SK-N-SH (cell line): ENCODE measurements at regions not wholly inside any gene's neighbourhood (a gene's known extent, or its start where the extent isn't known, plus 50 kb on each side); places are given as distances from the start of the nearest gene placed in this dataset.

Source experiments
- CTCF ChIA-PET: fragments of 300-600, 350-600 bp; formaldehyde crosslinking; extraction: SDS; loops from one replicate; lab custom pipeline; 2021; lab: Yijun Ruan, JAX
- POLR2A ChIA-PET: fragments of 350-600 bp; sonication (Branson Sonifier 250); formaldehyde crosslinking; extraction: SDS; loops from one replicate; lab custom pipeline; 2020; ENCODE audit warnings: antibody characterized with exemption, inconsistent platforms; lab: Yijun Ruan, JAX
- DNase-seq: peaks from one replicate; pipeline ENCODE4 v3.0.0; 2012
- H2AFZ ChIP-seq: fragments of 200-600 bp; sonication (generic); 2 replicates; pipeline ENCODE4 v1.8.1; 2016; ENCODE audit warnings: antibody characterized with exemption, mild to moderate bottlenecking, low read depth
- H3F3A ChIP-seq: fragments of 200-600 bp; sonication (generic); replicated peaks from 2 replicates; pipeline ENCODE3; 2016; ENCODE audit warnings: antibody characterized with exemption, mild to moderate bottlenecking; ENCODE audit not compliant: insufficient read depth
- H3K27ac ChIP-seq, 2 experiments: fragments of 200-500 bp in 1 of 2; fragments of 200-600 bp in 1 of 2; sonication (Bioruptor generic) in 1 of 2; sonication (generic), shearing (Covaris generic) in 1 of 2; 2 replicates each; pipeline versions ENCODE4 v1.5.1 to v1.6.1; 2014 to 2016; ENCODE audit warnings: low read depth in 2 of 2, inconsistent platforms in 1 of 2, low read length in 1 of 2, mild to moderate bottlenecking in 1 of 2, mixed read lengths in 1 of 2
- H3K27me3 ChIP-seq: fragments of 200-600 bp; sonication (generic), shearing (Covaris generic); 2 replicates; pipeline ENCODE4 v1.6.1; 2016; ENCODE audit warnings: mixed run types; ENCODE audit not compliant: insufficient read depth
- H3K36me3 ChIP-seq, 2 experiments: fragments of 200-500 bp in 1 of 2; fragments of 200-600 bp in 1 of 2; sonication (Bioruptor generic) in 1 of 2; sonication (generic) in 1 of 2; replicated peaks in 1 of 2; 2 replicates each; pipeline versions ENCODE3 to v1.5.1; 2014 to 2016; ENCODE audit warnings: low read length in 1 of 2, mild to moderate bottlenecking in 1 of 2; ENCODE audit not compliant: insufficient read depth in 2 of 2, control insufficient read depth in 1 of 2
- H3K4me1 ChIP-seq, 2 experiments: fragments of 200-500 bp in 1 of 2; fragments of 200-600 bp in 1 of 2; sonication (Bioruptor generic) in 1 of 2; sonication (generic), shearing (Covaris generic) in 1 of 2; 2 replicates each; pipeline versions ENCODE4 v1.5.1 to v1.6.1; 2014 to 2016; ENCODE audit warnings: low read depth in 1 of 2, low read length in 1 of 2, mixed run types in 1 of 2; ENCODE audit not compliant: insufficient read depth in 2 of 2, control insufficient read depth in 1 of 2
- H3K4me2 ChIP-seq: fragments of 200-600 bp; sonication (generic), shearing (Covaris generic); 2 replicates; pipeline ENCODE4 v1.6.1; 2017; ENCODE audit warnings: mixed run types
- H3K4me3 ChIP-seq, 2 experiments: fragments of 200-500 bp in 1 of 2; fragments of 200-600 bp in 1 of 2; sonication (Bioruptor generic) in 1 of 2; sonication (generic), shearing (Covaris generic) in 1 of 2; 2 replicates each; pipeline versions ENCODE4 v1.5.1 to v1.8.1; 2014 to 2016; ENCODE audit warnings: low read depth in 2 of 2, inconsistent platforms in 1 of 2, low read length in 1 of 2, mild to moderate bottlenecking in 1 of 2, mixed read lengths in 1 of 2, moderate library complexity in 1 of 2
- H3K79me2 ChIP-seq: fragments of 200-600 bp; sonication (generic); 2 replicates; pipeline ENCODE4 v1.8.1; 2017; ENCODE audit warnings: mild to moderate bottlenecking; ENCODE audit not compliant: insufficient read depth
- H3K9ac ChIP-seq: fragments of 200-600 bp; sonication (generic); 2 replicates; pipeline ENCODE4 v1.6.1; 2017; ENCODE audit warnings: mixed run types
- H3K9me2 ChIP-seq: fragments of 200-600 bp; sonication (generic); 2 replicates; pipeline ENCODE4 v1.6.1; 2017; ENCODE audit warnings: mixed run types
- H3K9me3 ChIP-seq: fragments of 200-600 bp; sonication (generic); 2 replicates; pipeline ENCODE4 v1.6.1; 2017; ENCODE audit warnings: mixed run types, mild to moderate bottlenecking, moderate library complexity
- H4K20me1 ChIP-seq: fragments of 200-600 bp; sonication (generic); 2 replicates; pipeline ENCODE4 v1.6.1; 2017; ENCODE audit warnings: mild to moderate bottlenecking, mixed run types; ENCODE audit not compliant: insufficient read depth
- CHD2 ChIP-seq: fragments of 150-350 bp; IDR thresholded peaks from 2 replicates; pipeline ENCODE4 v1.6.1; 2018; ENCODE audit warnings: low read length; ENCODE audit not compliant: partially characterized antibody
- CTCF ChIP-seq: fragments of 200-600 bp; sonication (generic); IDR thresholded peaks from 2 replicates; pipeline ENCODE4 v1.6.1; 2017; ENCODE audit warnings: antibody characterized with exemption, mild to moderate bottlenecking, moderate library complexity
- ELF1 ChIP-seq: IDR thresholded peaks from 2 replicates; pipeline ENCODE4 v1.4.0; 2012
- EZH2phosphoT487 ChIP-seq: fragments of 200-600 bp; sonication (generic); IDR thresholded peaks from 2 replicates; pipeline ENCODE4 v1.6.1; 2017; ENCODE audit warnings: low read depth, mixed run types, mild to moderate bottlenecking, antibody characterized with exemption, moderate library complexity, borderline replicate concordance
- FOSL2 ChIP-seq: IDR thresholded peaks from 2 replicates; pipeline ENCODE4 v1.4.0; 2012; ENCODE audit warnings: low read depth, mild to moderate bottlenecking, moderate library complexity, borderline replicate concordance
- FOXJ3 ChIP-seq: sonication (generic); formaldehyde crosslinking; IDR thresholded peaks from 2 replicates; pipeline ENCODE4 v1.5.1; 2020; ENCODE audit warnings: mild to moderate bottlenecking, missing genetic modification reagents
- FOXM1 ChIP-seq: IDR thresholded peaks from 2 replicates; pipeline ENCODE4 v1.4.0; 2012; ENCODE audit warnings: low read depth, mild to moderate bottlenecking
- GABPA ChIP-seq: IDR thresholded peaks from 2 replicates; pipeline ENCODE4 v1.4.0; 2012; ENCODE audit warnings: low read depth, mild to moderate bottlenecking
- GATA2 ChIP-seq: sonication (generic); formaldehyde crosslinking; IDR thresholded peaks from 2 replicates; pipeline ENCODE4 v1.5.0; 2020; ENCODE audit warnings: mild to moderate bottlenecking, missing genetic modification reagents
- JUND ChIP-seq: IDR thresholded peaks from 2 replicates; pipeline ENCODE4 v1.4.0; 2012
- MAX ChIP-seq: IDR thresholded peaks from 2 replicates; pipeline ENCODE4 v1.4.0; 2012; ENCODE audit warnings: low read depth
- NRF1 ChIP-seq: IDR thresholded peaks from 2 replicates; pipeline ENCODE4 v1.6.1; 2012; ENCODE audit warnings: low read depth, mild to moderate bottlenecking, low read length
- PBX3 ChIP-seq: IDR thresholded peaks from 2 replicates; pipeline ENCODE4; 2012
- POLR2AphosphoS5 ChIP-seq: IDR thresholded peaks from 2 replicates; pipeline ENCODE4 v1.6.1; 2012; ENCODE audit warnings: low read depth, low read length
- RXRA ChIP-seq: IDR thresholded peaks from 2 replicates; pipeline ENCODE4 v1.4.0; 2012; ENCODE audit warnings: low read depth, mild to moderate bottlenecking, borderline replicate concordance
- SIN3A ChIP-seq: IDR thresholded peaks from 2 replicates; pipeline ENCODE4 v1.6.1; 2012; ENCODE audit warnings: low read depth, mild to moderate bottlenecking, low read length, moderate library complexity, borderline replicate concordance
- SMC3 ChIP-seq: IDR thresholded peaks from 2 replicates; pipeline ENCODE4 v1.6.1; 2012; ENCODE audit warnings: low read depth, low read length, improper control_type of control experiment
- TAF1 ChIP-seq: IDR thresholded peaks from 2 replicates; pipeline ENCODE4 v1.6.1; 2012; ENCODE audit warnings: low read depth, mild to moderate bottlenecking, low read length, moderate library complexity, borderline replicate concordance
- TEAD4 ChIP-seq: IDR thresholded peaks from 2 replicates; pipeline ENCODE4 v1.4.0; 2012; ENCODE audit warnings: mild to moderate bottlenecking, borderline replicate concordance; ENCODE audit not compliant: insufficient read depth
- USF2 ChIP-seq: fragments of 150-350 bp; IDR thresholded peaks from 2 replicates; pipeline ENCODE4 v1.6.1; 2017; ENCODE audit warnings: antibody characterized with exemption, low read length, low read depth, borderline replicate concordance
- YY1 ChIP-seq: IDR thresholded peaks from 2 replicates; pipeline ENCODE4 v1.4.0; 2012; ENCODE audit warnings: low read depth, mild to moderate bottlenecking
- ZBTB33 ChIP-seq: IDR thresholded peaks from 2 replicates; pipeline ENCODE4 v1.4.0; 2012; ENCODE audit warnings: low read depth, borderline replicate concordance
- WGBS: methylation state at CpG from one replicate; pipeline ENCODE4 v1.1.6; 2017; ENCODE audit warnings: low lambda C conversion rate; 5-methylcytosine and 5-hydroxymethylcytosine counted together

GRCh38 chr9:95649801-95650213 is 133.0 kb upstream of the PTCH1 start (continued):
- TF ChIP-seq RXRA (no peak), SMC3 (no peak), FOXJ3 (no peak), FOSL2 (no peak), TAF1 (no peak), PBX3 (no peak), YY1 (no peak), ZBTB33 (no peak)
- TF ChIP-seq, all 33 proteins: peak for 0

GRCh38 chr9:95648225-95648624 is 131.5 kb upstream of the PTCH1 start:
- Histone ChIP-seq H2AFZ (no peak overlapping the region), H3K27me3 (no peaks in the 10 kb centered on the region), H4K20me1 (no peaks in the 10 kb centered on the region), H3K4me1 (peaks cover 0 to 11% of the 10 kb centered on the region in 2 experiments; a peak in 1 of 4 replicates), H3K4me3 (no peak overlapping the region), H3K9me3 (no peaks in the 10 kb centered on the region), H3K9me2 (no peaks in the 10 kb centered on the region), H3K9ac (no peak overlapping the region), H3K79me2 (no peaks in the 10 kb centered on the region), H3K27ac (no peak overlapping the region), H3K36me3 (no peaks in the 10 kb centered on the region), H3F3A (no peaks in the 10 kb centered on the region), H3K4me2 (no peak overlapping the region)
- CTCF ChIA-PET: no interaction called here
- WGBS: 61% methylated on average over 4 of the region's 5 CpGs
- POLR2A ChIA-PET: no interaction called here
- DNase-seq: no peak
- TF ChIP-seq FOXJ3 (no peak), NRF1 (no peak), EZH2phosphoT487 (no peak), SMC3 (no peak), POLR2AphosphoS5 (no peak), CTCF (no peak), ELF1 (no peak), MAX (no peak), JUND (no peak), TAF1 (no peak), GATA2 (CRISPR knock-in tag) (no peak), USF2 (no peak), TEAD4 (no peak), SIN3A (no peak), RXRA (no peak), GABPA (no peak), FOXM1 (no peak), CHD2 (no peak)
